ENCODE measurements at regions not wholly inside any gene's neighbourhood (a gene's known extent, or its start where the extent isn't known, plus 50 kb on each side); places are given as distances from the start of the nearest gene placed in this dataset.

DNA sequence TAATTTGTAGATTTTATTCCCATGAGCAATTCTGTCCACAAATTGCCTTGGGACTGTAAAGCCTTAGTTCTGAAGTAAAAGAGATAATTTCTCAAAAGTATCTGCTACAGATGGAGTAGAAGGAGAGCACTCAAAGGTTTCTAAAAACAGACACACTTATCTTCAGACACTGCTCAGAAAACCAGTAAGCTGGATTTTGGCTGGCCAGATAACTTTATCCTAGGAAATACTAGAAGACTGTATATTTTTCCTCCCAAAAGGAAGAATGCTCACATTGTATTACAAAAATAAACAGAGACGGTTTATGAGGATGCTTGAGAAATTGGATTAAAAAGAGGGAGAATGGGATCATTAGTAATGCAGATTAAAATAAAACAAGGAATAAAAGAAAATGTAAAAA, 178.0 kb upstream of the IGFBP3 start:
- WGBS, 2 experiments (ENCODE audit: extremely low coverage in 1 of 2, insufficient coverage in 1 of 2, insufficient read length in 1 of 2, insufficient replicate concordance in 2 of 2, low coverage in 1 of 2, low lambda C conversion rate in 2 of 2, missing lambda C conversion rate in 1 of 2), result 93% methylated on average over 1 of the region's 1 CpG; no CpG with 5 or more reads in 1 of the 2 experiments
- no peak overlapping the region for H2BK12ac ChIP-seq (ENCODE audit: low read depth, low read length)
- H3K23me2 ChIP-seq (ENCODE audit: low read depth, low read length), result no peaks in the 10 kb centered on the region
- no peaks in the 10 kb centered on the region for H3K79me2 ChIP-seq (ENCODE audit: control insufficient read depth in 1 of 2, insufficient read depth in 2 of 2, low read length in 2 of 2)
- no peaks in the 10 kb centered on the region for H4K20me1 ChIP-seq (replicated peaks in 1 of 2; ENCODE audit: control insufficient read depth in 1 of 2, insufficient read depth in 2 of 2, low read length in 2 of 2)
- POLR2A ChIA-PET (ENCODE audit: partially characterized antibody), result no interaction called here
- no peak for TF ChIP-seq TCF12 (IDR thresholded peaks at IDR 0.05; ENCODE audit: low read depth, low read length)
- no peak overlapping the region for H3K4me3 ChIP-seq (ENCODE audit: extremely low read depth in 1 of 4, insufficient read depth in 2 of 4, low read depth in 3 of 4, low read length in 4 of 4)
- no peak overlapping the region for H3K9ac ChIP-seq (replicated peaks in 1 of 4; ENCODE audit: extremely low read depth in 1 of 4, low read depth in 3 of 4, low read length in 3 of 4)
- no peak for FAIRE-seq
- H2BK120ac ChIP-seq (replicated peaks; ENCODE audit: low read depth, low read length), result no peak overlapping the region
- no peak for DNase-seq (ENCODE audit: low read depth in 1 of 2, low spot score in 2 of 2)
- H3K14ac ChIP-seq (ENCODE audit: insufficient read length), result no peak overlapping the region
- H3K56ac ChIP-seq (replicated peaks; ENCODE audit: insufficient read length, low read depth, low read length), result no peak overlapping the region
- H3K23ac ChIP-seq (ENCODE audit: insufficient read length), result no peak overlapping the region
- no peaks in the 10 kb centered on the region for H3K9me3 ChIP-seq (ENCODE audit: insufficient read depth in 2 of 2, low read depth in 1 of 2, low read length in 1 of 2)
- no peak overlapping the region for H3K4ac ChIP-seq (replicated peaks; ENCODE audit: insufficient read length, low read depth, low read length)
- no peaks in the 10 kb centered on the region for H3K79me1 ChIP-seq (ENCODE audit: low read depth, low read length)
- no peak overlapping the region for H4K5ac ChIP-seq (ENCODE audit: insufficient read length, low read depth, low read length)
- H2BK20ac ChIP-seq (ENCODE audit: low read length), result no peak overlapping the region
- H2BK5ac ChIP-seq (ENCODE audit: low read depth, low read length), result no peak overlapping the region
- H3K27ac ChIP-seq (ENCODE audit: low read depth, low read length), result no peak overlapping the region
- no peak overlapping the region for H4K8ac ChIP-seq (ENCODE audit: extremely low read depth, insufficient read depth, low read length)
- H3K4me2 ChIP-seq (ENCODE audit: insufficient read depth in 1 of 2, low read depth in 2 of 2, low read length in 2 of 2), result no peak overlapping the region
- no peaks in the 10 kb centered on the region for H3K27me3 ChIP-seq (replicated peaks in 1 of 4; ENCODE audit: control insufficient read depth in 3 of 4, extremely low read depth in 1 of 4, insufficient read depth in 3 of 4, low read length in 3 of 4)
- no peaks in the 10 kb centered on the region for H3K36me3 ChIP-seq (ENCODE audit: control insufficient read depth in 2 of 4, insufficient read depth in 4 of 4, low read length in 3 of 4)
- H3K18ac ChIP-seq (ENCODE audit: extremely low read depth, low read length), result no peak overlapping the region
- H2AFZ ChIP-seq (ENCODE audit: low read length), result no peak overlapping the region
- H2BK15ac ChIP-seq (ENCODE audit: low read length), result no peak overlapping the region
- no peak overlapping the region for H4K91ac ChIP-seq (replicated peaks; ENCODE audit: insufficient read length, low read length)
- CTCF ChIA-PET (ENCODE audit: partially characterized antibody), result no interaction called here
- no peak overlapping the region for H2AK5ac ChIP-seq (ENCODE audit: low read depth, low read length)
- H3K4me1 ChIP-seq (replicated peaks in 1 of 4; ENCODE audit: control insufficient read depth in 3 of 4, insufficient read depth in 4 of 4, low read length in 3 of 4), result no peaks in the 10 kb centered on the region

Measured in H1 (cell line).